ENCODE measurements at regions not wholly inside any gene's neighbourhood (a gene's known extent, or its start where the extent isn't known, plus 50 kb on each side); places are given as distances from the start of the nearest gene placed in this dataset.

DNA sequence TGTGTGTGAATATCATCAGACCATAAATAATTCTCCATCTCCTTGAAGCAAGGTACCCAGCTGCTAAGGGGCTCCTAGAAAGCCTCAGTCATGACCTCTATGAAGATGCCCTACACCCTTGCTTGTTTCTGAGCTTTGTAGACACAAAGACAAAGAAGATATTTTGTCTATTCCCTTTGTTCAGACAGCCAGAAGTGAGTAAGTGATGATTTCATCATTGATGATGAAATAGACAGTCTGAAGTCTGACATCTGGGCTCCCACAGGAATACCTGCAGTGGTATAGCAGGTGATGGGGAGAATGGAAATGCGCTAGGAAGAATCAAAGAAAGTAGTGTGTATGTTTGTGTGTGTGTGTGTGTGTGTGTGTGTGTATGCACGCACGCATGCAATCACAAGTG is 82.2 kb upstream of the DPT start:
- Histone ChIP-seq H3K36me3 (no peaks in the 10 kb centered on the region), H3K27ac (no peak overlapping the region), H3K4me3 (no peak overlapping the region), H3K9me3 (no peaks in the 10 kb centered on the region), H3K27me3 (no peaks in the 10 kb centered on the region), H3K4me1 (no peaks in the 10 kb centered on the region)
- no peak for TF ChIP-seq POLR2A (IDR thresholded peaks at IDR 0.05)
- TF ChIP-seq, protein P1, sequence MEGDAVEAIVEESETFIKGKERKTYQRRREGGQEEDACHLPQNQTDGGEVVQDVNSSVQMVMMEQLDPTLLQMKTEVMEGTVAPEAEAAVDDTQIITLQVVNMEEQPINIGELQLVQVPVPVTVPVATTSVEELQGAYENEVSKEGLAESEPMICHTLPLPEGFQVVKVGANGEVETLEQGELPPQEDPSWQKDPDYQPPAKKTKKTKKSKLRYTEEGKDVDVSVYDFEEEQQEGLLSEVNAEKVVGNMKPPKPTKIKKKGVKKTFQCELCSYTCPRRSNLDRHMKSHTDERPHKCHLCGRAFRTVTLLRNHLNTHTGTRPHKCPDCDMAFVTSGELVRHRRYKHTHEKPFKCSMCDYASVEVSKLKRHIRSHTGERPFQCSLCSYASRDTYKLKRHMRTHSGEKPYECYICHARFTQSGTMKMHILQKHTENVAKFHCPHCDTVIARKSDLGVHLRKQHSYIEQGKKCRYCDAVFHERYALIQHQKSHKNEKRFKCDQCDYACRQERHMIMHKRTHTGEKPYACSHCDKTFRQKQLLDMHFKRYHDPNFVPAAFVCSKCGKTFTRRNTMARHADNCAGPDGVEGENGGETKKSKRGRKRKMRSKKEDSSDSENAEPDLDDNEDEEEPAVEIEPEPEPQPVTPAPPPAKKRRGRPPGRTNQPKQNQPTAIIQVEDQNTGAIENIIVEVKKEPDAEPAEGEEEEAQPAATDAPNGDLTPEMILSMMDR (IDR thresholded peaks at IDR 0.05) = no peak
- intact Hi-C loops (cut with DNase I) = no loop called here
- ATAC-seq = peak in 1 of 4 donors; percentile 53
- no peak for DNase-seq
- WGBS (ENCODE audit: insufficient coverage, low coverage, low lambda C conversion rate, missing lambda C conversion rate) = 100% methylated on average over 1 of the region's 3 CpGs

DNA sequence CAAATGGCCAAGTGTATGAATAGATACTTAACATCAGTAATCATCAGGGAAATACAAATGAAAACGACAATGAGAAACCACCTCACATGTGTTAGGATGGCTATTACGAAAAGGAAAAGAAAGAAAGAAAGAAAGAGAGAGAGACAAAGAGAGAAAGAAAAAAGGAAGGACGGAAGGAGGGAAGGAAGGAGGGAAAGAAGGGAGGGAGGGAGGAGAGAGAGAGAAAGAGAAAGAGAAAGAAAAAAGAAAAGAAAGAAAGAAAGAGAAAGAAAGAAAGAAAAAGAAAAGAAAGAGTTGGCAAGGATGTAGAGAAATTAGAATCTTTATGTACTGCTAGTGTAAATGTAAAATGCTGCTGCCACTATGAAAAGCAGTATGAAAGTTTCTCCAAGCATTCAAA is 90.7 kb upstream of the DPT start:
- Histone ChIP-seq H3K9me3 (no peaks in the 10 kb centered on the region), H3K36me3 (no peaks in the 10 kb centered on the region), H3K27me3 (no peaks in the 10 kb centered on the region), H3K4me3 (no peak overlapping the region), H3K27ac (no peak overlapping the region), H3K4me1 (no peaks in the 10 kb centered on the region)
- ATAC-seq = no peak
- no peak for DNase-seq
- WGBS (ENCODE audit: insufficient coverage, low coverage, low lambda C conversion rate, missing lambda C conversion rate) = 69% methylated on average over 3 of the region's 3 CpGs
- intact Hi-C loops (cut with DNase I) = no loop called here
- no peak for TF ChIP-seq POLR2A (IDR thresholded peaks at IDR 0.05)
- TF ChIP-seq, protein P1 (IDR thresholded peaks at IDR 0.05) = no peak

DNA sequence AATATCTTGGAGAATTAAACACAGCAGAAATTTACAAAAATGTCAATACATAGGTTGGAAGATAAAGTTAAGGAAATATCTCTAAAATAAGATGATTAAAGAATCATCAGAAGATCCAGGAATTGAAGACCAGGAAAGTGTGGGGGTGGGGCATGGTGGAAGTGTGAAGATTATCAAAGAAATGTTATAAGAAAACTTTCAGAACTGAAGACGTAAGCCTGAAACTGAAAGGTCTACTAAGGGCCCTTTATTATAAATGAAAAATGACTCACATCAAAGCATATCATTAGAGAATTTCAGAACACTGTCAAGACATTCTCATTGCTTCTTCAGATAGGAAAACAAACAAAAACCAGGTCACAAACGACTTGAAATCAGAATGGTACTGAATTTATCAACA is 92.4 kb upstream of the DPT start:
- Histone ChIP-seq H3K36me3 (no peaks in the 10 kb centered on the region), H3K9me3 (no peaks in the 10 kb centered on the region), H3K27me3 (no peaks in the 10 kb centered on the region), H3K4me3 (no peak overlapping the region), H3K27ac (no peak overlapping the region), H3K4me1 (no peaks in the 10 kb centered on the region)
- DNase-seq = no peak
- TF ChIP-seq, protein P1 (IDR thresholded peaks at IDR 0.05) = no peak
- TF ChIP-seq POLR2A (IDR thresholded peaks at IDR 0.05) = no peak
- WGBS (ENCODE audit: insufficient coverage, low coverage, low lambda C conversion rate, missing lambda C conversion rate) = 42% methylated on average over 2 of the region's 2 CpGs
- intact Hi-C loops (cut with DNase I) = no loop called here
- no peak for ATAC-seq

DNA sequence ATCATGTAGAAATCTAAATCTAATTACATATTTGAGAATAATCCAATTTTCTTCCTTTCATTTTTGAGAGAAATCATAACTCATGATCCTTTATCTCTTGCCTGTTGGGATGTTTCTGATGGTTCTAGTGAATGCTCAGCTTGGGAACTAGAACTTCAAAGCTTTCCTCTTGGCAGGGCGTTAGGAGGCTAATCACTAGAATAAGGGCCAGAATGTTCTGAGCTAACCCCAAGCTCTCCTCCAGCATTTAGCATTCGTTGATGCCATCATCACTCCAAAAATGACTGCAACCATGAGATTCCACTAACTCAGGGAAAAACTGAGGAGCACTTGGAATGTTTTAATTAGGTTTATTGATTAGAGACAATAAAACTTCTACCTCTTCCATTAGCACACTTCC is 93.9 kb upstream of the DPT start:
- Histone ChIP-seq H3K9me3 (no peaks in the 10 kb centered on the region), H3K4me1 (no peaks in the 10 kb centered on the region), H3K27ac (no peak overlapping the region), H3K4me3 (no peak overlapping the region), H3K27me3 (no peaks in the 10 kb centered on the region), H3K36me3 (no peaks in the 10 kb centered on the region)
- ATAC-seq (no peak), DNase-seq (no peak)
- intact Hi-C loops (cut with DNase I) = no loop called here
- TF ChIP-seq, protein P1 (IDR thresholded peaks at IDR 0.05) = no peak
- TF ChIP-seq POLR2A (IDR thresholded peaks at IDR 0.05) = no peak
- 68% methylated on average over 2 of the region's 2 CpGs for WGBS (ENCODE audit: insufficient coverage, low coverage, low lambda C conversion rate, missing lambda C conversion rate)

DNA sequence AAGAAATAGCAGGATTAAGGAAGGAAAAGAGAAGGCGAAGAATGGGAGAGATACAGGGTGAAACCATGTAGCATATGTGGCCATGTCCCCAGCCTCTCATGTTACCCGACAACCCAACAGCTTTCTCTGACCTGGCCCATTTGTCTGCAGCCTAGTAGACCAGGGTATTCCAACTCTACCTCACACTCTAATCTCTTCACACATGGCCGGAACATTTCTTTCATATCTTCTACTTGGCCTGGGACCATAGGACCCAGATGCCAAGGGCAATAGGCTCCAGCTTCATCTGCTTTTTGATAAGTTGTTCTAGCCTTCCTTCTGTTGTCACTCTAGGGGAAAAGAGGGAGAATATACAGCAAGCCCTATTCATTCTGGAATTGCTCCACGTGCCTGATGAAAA is 95.0 kb upstream of the DPT start:
- intact Hi-C loops (cut with DNase I) = no loop called here
- Histone ChIP-seq H3K4me1 (no peaks in the 10 kb centered on the region), H3K4me3 (no peak overlapping the region), H3K9me3 (no peaks in the 10 kb centered on the region), H3K27ac (no peak overlapping the region), H3K27me3 (no peaks in the 10 kb centered on the region), H3K36me3 (no peaks in the 10 kb centered on the region)
- ATAC-seq (no peak), DNase-seq (no peak)
- WGBS (ENCODE audit: insufficient coverage, low coverage, low lambda C conversion rate, missing lambda C conversion rate) = 94% methylated on average over 4 of the region's 4 CpGs
- TF ChIP-seq POLR2A (IDR thresholded peaks at IDR 0.05) = no peak
- TF ChIP-seq, protein P1 (IDR thresholded peaks at IDR 0.05) = no peak

Measured in right lobe of liver (tissue), 6 donors.